CD14-positive monocyte (primary cell): ENCODE measurements at regions not wholly inside any gene's neighbourhood (a gene's known extent, or its start where the extent isn't known, plus 50 kb on each side); places are given as distances from the start of the nearest gene placed in this dataset.

Experiments
- DNase-seq, 3 donors: peaks; one replicate each; pipeline ENCODE4 v3.0.0-alpha.2; 2011 to 2022
- H2AFZ ChIP-seq: 2 replicates; pipeline ENCODE4 v1.6.0; 2012; ENCODE audit warnings: mild to moderate bottlenecking, low read depth, low read length, inconsistent platforms; ENCODE audit not compliant: insufficient read depth, poor library complexity, severe bottlenecking
- H3K27ac ChIP-seq, 2 donors: 1 replicate in 1 of 2; 2 replicates in 1 of 2; pipeline ENCODE4 v1.5.1; 2012 to 2013; ENCODE audit warnings: low read length in 2 of 2, control low read depth in 1 of 2, inconsistent platforms in 1 of 2, low read depth in 1 of 2, mild to moderate bottlenecking in 1 of 2
- H3K27me3 ChIP-seq, 2 donors: one replicate each; pipeline versions ENCODE4 v1.6.0 to v1.6.1; 2011 to 2013; ENCODE audit warnings: low read length in 2 of 2; ENCODE audit not compliant: control insufficient read depth in 2 of 2, insufficient read depth in 2 of 2
- H3K36me3 ChIP-seq, 2 donors: replicated peaks in 1 of 2; 1 replicate in 1 of 2; 2 replicates in 1 of 2; pipeline versions ENCODE4 v1.5.1 to v1.6.1; 2012 to 2013; ENCODE audit warnings: low read length in 2 of 2, control low read depth in 1 of 2, inconsistent platforms in 1 of 2, mild to moderate bottlenecking in 1 of 2; ENCODE audit not compliant: insufficient read depth in 2 of 2, control insufficient read depth in 1 of 2
- H3K4me1 ChIP-seq, 2 donors: 1 replicate in 1 of 2; 2 replicates in 1 of 2; pipeline versions ENCODE4 v1.5.1 to v1.6.1; 2012 to 2013; ENCODE audit warnings: low read length in 2 of 2, control low read depth in 1 of 2, inconsistent platforms in 1 of 2, mild to moderate bottlenecking in 1 of 2, moderate library complexity in 1 of 2; ENCODE audit not compliant: insufficient read depth in 2 of 2, control insufficient read depth in 1 of 2
- H3K4me2 ChIP-seq: replicated peaks from 2 replicates; pipeline ENCODE3; 2012; ENCODE audit warnings: low read length, moderate library complexity, mild to moderate bottlenecking; ENCODE audit not compliant: poor library complexity, severe bottlenecking; ENCODE audit errors: extremely low read depth
- H3K4me3 ChIP-seq, 3 experiments: fragments of 200-600 bp in 1 of 3; sonication (generic) in 1 of 3; replicated peaks in 1 of 3; 1 replicate in 2 of 3; 2 replicates in 1 of 3; pipeline ENCODE4 v1.5.1; 2011 to 2013; ENCODE audit warnings: low read length in 3 of 3, mild to moderate bottlenecking in 3 of 3, control low read depth in 2 of 3, low read depth in 2 of 3, inconsistent platforms in 1 of 3, moderate library complexity in 1 of 3
- H3K79me2 ChIP-seq: 2 replicates; pipeline ENCODE4 v1.6.0; 2012; ENCODE audit warnings: mild to moderate bottlenecking, control low read depth, inconsistent platforms, low read length, moderate library complexity; ENCODE audit not compliant: insufficient read depth
- H3K9ac ChIP-seq: 2 replicates; pipeline ENCODE4 v1.6.0; 2017; ENCODE audit warnings: low read length, mild to moderate bottlenecking; ENCODE audit not compliant: insufficient read depth, poor library complexity, severe bottlenecking
- H3K9me3 ChIP-seq, 2 donors: replicated peaks in 1 of 2; 1 replicate in 1 of 2; 2 replicates in 1 of 2; pipeline versions ENCODE4 v1.5.1 to v1.6.1; 2012 to 2013; ENCODE audit warnings: low read length in 2 of 2, control low read depth in 1 of 2; ENCODE audit not compliant: control insufficient read depth in 1 of 2, insufficient read depth in 1 of 2
- H4K20me1 ChIP-seq: 2 replicates; pipeline ENCODE4 v1.6.0; 2012; ENCODE audit warnings: mild to moderate bottlenecking, low read length, control low read depth, moderate library complexity; ENCODE audit not compliant: insufficient read depth
- H3K27ac Mint-ChIP-seq, 7 donors: one replicate each; pipeline ENCODE4 v1.8.0; 2020; ENCODE audit warnings: mild to moderate bottlenecking in 7 of 7, mixed read lengths in 7 of 7, moderate library complexity in 6 of 7, inconsistent platforms in 2 of 7
- H3K27me3 Mint-ChIP-seq, 3 donors: one replicate each; pipeline ENCODE4 v1.8.0; 2021 to 2022; ENCODE audit warnings: low read depth in 3 of 3, mild to moderate bottlenecking in 3 of 3, mixed read lengths in 3 of 3, moderate library complexity in 3 of 3, inconsistent platforms in 1 of 3
- H3K36me3 Mint-ChIP-seq, 2 donors: one replicate each; pipeline ENCODE4 v1.8.0; 2020; ENCODE audit warnings: mixed read lengths in 2 of 2, inconsistent platforms in 1 of 2, mild to moderate bottlenecking in 1 of 2
- H3K4me1 Mint-ChIP-seq: one replicate; pipeline ENCODE4 v1.8.0; 2020; ENCODE audit warnings: mild to moderate bottlenecking, mixed read lengths
- H3K4me3 Mint-ChIP-seq, 2 donors: one replicate each; pipeline ENCODE4 v1.8.0; 2020; ENCODE audit warnings: mild to moderate bottlenecking in 2 of 2, mixed read lengths in 2 of 2, moderate library complexity in 1 of 2
- H3K9me3 Mint-ChIP-seq, 7 donors: one replicate each; pipeline ENCODE4 v1.8.0; 2020 to 2022; ENCODE audit warnings: mixed read lengths in 7 of 7, mild to moderate bottlenecking in 6 of 7, moderate library complexity in 6 of 7, inconsistent platforms in 2 of 7
- CTCF ChIP-seq: fragments of 200-600 bp; IDR thresholded peaks from one replicate; pipeline ENCODE4 v1.8.0; 2022; ENCODE audit warnings: antibody characterized with exemption, mild to moderate bottlenecking
- WGBS: methylation state at CpG from one replicate; pipeline ENCODE4 v1.1.5; 2013; ENCODE audit warnings: missing lambda C conversion rate; ENCODE audit not compliant: insufficient coverage; 5-methylcytosine and 5-hydroxymethylcytosine counted together
- intact Hi-C, 2 donors: fragments of 100-400 bp; cut with micrococcal nuclease; formaldehyde crosslinking; loops; one replicate each; pipeline versions ENCODE4 v1.15.0 to v1.15.1; 2023

GRCh38 chr18:43992741-43993140 is 687.9 kb upstream of the SETBP1 start:
- no peaks in the 10 kb centered on the region for H3K27me3 ChIP-seq
- no peaks in the 10 kb centered on the region for H3K79me2 ChIP-seq
- TF ChIP-seq CTCF, result no peak
- Mint-ChIP-seq H3K36me3 (no peaks in the 10 kb centered on the region), H3K4me3 (no peak overlapping the region), H3K4me1 (no peaks in the 10 kb centered on the region), H3K27ac (no peak overlapping the region), H3K27me3 (peaks cover 0 to 2% (median 0%) of the 10 kb centered on the region in 3 donors), H3K9me3 (peaks cover 2 to 9% (median 5%) of the 10 kb centered on the region in 7 donors)
- H3K36me3 ChIP-seq, result no peaks in the 10 kb centered on the region
- H4K20me1 ChIP-seq, result no peaks in the 10 kb centered on the region
- no peaks in the 10 kb centered on the region for H3K9me3 ChIP-seq
- H2AFZ ChIP-seq, result no peak overlapping the region
- intact Hi-C loops, result no loop called here
- H3K27ac ChIP-seq, result no peak overlapping the region
- H3K4me3 ChIP-seq, result no peak overlapping the region
- no CpG with 5 or more reads among the region's 1 CpG for WGBS
- no peak overlapping the region for H3K9ac ChIP-seq
- DNase-seq, result no peak
- no peaks in the 10 kb centered on the region for H3K4me1 ChIP-seq
- no peak overlapping the region for H3K4me2 ChIP-seq

- H3K27me3 ChIP-seq, result no peaks in the 10 kb centered on the region
- H3K9me3 ChIP-seq, result no peaks in the 10 kb centered on the region
- Mint-ChIP-seq H3K9me3 (peaks cover 2 to 7% (median 4%) of the 10 kb centered on the region in 7 donors), H3K27me3 (peaks cover 0 to 5% (median 0%) of the 10 kb centered on the region in 3 donors), H3K36me3 (no peaks in the 10 kb centered on the region), H3K27ac (no peak overlapping the region), H3K4me1 (no peaks in the 10 kb centered on the region), H3K4me3 (no peak overlapping the region)
- no peak overlapping the region for H3K9ac ChIP-seq
- no peak overlapping the region for H3K4me2 ChIP-seq
- intact Hi-C loops, result no loop called here
- TF ChIP-seq CTCF, result no peak
- no CpG with 5 or more reads among the region's 4 CpGs for whole genome bisulfite sequencing
- no peak overlapping the region for H2AFZ ChIP-seq
- no peak overlapping the region for H3K27ac ChIP-seq
- no peaks in the 10 kb centered on the region for H3K79me2 ChIP-seq
- no peaks in the 10 kb centered on the region for H3K36me3 ChIP-seq
- H4K20me1 ChIP-seq, result no peaks in the 10 kb centered on the region
- H3K4me3 ChIP-seq, result no peak overlapping the region
- no peak for DNase-seq
- no peaks in the 10 kb centered on the region for H3K4me1 ChIP-seq
Observed at GRCh38 chr18:43994381-43994780, 686.3 kb upstream of the SETBP1 start.
